ENCODE measurements at regions not wholly inside any gene's neighbourhood (a gene's known extent, or its start where the extent isn't known, plus 50 kb on each side); places are given as distances from the start of the nearest gene placed in this dataset.

DNA sequence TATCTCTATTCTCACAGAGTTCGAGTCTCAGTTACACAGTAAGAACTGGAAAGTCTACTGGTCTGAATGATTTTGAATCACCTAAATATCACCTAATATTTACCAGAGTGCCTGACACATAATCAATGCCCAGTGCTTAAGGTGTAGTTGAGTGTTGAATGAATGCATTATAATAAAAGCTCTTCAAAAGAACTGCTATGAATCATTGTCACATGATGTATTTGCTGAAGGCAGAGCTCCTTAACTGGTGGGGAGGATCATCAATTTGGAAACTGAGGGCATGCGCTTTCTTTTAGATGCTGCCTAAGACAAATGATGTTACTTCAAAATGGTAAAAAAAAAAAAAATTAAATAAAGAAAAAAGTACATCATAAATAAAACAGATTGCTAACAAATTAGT, 359.4 kb upstream of the KIF2B start:
- dilution Hi-C loops (cut with MboI; ENCODE audit: extremely low pct_ligation_motif_present, low sequenced_read_pairs) (no loop called here), intact Hi-C loops (cut with micrococcal nuclease) (loop anchor here (2.0 to 10.0 kb wide), 3 partner anchors 164 to 423 kb away; no protein-coding TSS in a partner anchor)
- Histone ChIP-seq H3K9me1 (replicated peaks; ENCODE audit: control insufficient read depth, extremely low read depth, insufficient read depth, low read length) (no peaks in the 10 kb centered on the region), H3K9ac (replicated peaks; ENCODE audit: extremely low read depth, insufficient read depth, low read length) (no peak overlapping the region), H2AFZ (ENCODE audit: low read depth, low read length) (no peak overlapping the region), H3K4me3 (replicated peaks in 1 of 3; ENCODE audit: insufficient read depth in 1 of 3, low read depth in 1 of 3, low read length in 3 of 3) (no peak overlapping the region), H3K79me2 (ENCODE audit: control insufficient read depth, insufficient read depth, low read length) (no peaks in the 10 kb centered on the region), H3K4me1 (ENCODE audit: control insufficient read depth, extremely low read depth, insufficient read depth, low read length) (peaks cover 6% of the 10 kb centered on the region), H4K20me1 (replicated peaks; ENCODE audit: control insufficient read depth, extremely low read depth, insufficient read depth, low read length) (no peaks in the 10 kb centered on the region), H3K4me2 (ENCODE audit: insufficient read depth, low read length) (no peak overlapping the region), H3K27ac (ENCODE audit: insufficient read depth, low read depth, low read length) (no peak overlapping the region), H3K27me3 (ENCODE audit: control insufficient read depth in 2 of 2, insufficient read depth in 2 of 2, low read length in 2 of 2) (no peaks in the 10 kb centered on the region), H3K9me3 (replicated peaks; ENCODE audit: control insufficient read depth, insufficient read depth, low read length) (no peaks in the 10 kb centered on the region), H3K36me3 (ENCODE audit: control insufficient read depth in 2 of 2, extremely low read depth in 1 of 2, insufficient read depth in 2 of 2, low read length in 2 of 2) (no peaks in the 10 kb centered on the region)
- TF ChIP-seq, protein P1, sequence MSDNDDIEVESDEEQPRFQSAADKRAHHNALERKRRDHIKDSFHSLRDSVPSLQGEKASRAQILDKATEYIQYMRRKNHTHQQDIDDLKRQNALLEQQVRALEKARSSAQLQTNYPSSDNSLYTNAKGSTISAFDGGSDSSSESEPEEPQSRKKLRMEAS (IDR thresholded peaks at IDR 0.05; ENCODE audit: insufficient read depth, insufficient read length), result no peak
- TF ChIP-seq MYC (IDR thresholded peaks at IDR 0.05; ENCODE audit: low read depth, low read length) (no peak), EZH2 (IDR thresholded peaks at IDR 0.05; ENCODE audit: borderline replicate concordance, low read depth, low read length, severe bottlenecking) (no peak), JUN (IDR thresholded peaks at IDR 0.05; ENCODE audit: borderline replicate concordance, insufficient read depth, insufficient read length, low read depth) (no peak), FOS (IDR thresholded peaks at IDR 0.05; ENCODE audit: borderline replicate concordance, insufficient read depth, low read length) (no peak), POLR2A (IDR thresholded peaks at IDR 0.05; ENCODE audit: low read depth, low read length) (no peak), GATA2 (IDR thresholded peaks at IDR 0.05; ENCODE audit: insufficient read depth, insufficient read length, low read depth, low read length) (no peak), POLR2AphosphoS5 (IDR thresholded peaks at IDR 0.05; ENCODE audit: insufficient read depth, low read depth, low read length) (no peak)
- TF ChIP-seq, protein P2, sequence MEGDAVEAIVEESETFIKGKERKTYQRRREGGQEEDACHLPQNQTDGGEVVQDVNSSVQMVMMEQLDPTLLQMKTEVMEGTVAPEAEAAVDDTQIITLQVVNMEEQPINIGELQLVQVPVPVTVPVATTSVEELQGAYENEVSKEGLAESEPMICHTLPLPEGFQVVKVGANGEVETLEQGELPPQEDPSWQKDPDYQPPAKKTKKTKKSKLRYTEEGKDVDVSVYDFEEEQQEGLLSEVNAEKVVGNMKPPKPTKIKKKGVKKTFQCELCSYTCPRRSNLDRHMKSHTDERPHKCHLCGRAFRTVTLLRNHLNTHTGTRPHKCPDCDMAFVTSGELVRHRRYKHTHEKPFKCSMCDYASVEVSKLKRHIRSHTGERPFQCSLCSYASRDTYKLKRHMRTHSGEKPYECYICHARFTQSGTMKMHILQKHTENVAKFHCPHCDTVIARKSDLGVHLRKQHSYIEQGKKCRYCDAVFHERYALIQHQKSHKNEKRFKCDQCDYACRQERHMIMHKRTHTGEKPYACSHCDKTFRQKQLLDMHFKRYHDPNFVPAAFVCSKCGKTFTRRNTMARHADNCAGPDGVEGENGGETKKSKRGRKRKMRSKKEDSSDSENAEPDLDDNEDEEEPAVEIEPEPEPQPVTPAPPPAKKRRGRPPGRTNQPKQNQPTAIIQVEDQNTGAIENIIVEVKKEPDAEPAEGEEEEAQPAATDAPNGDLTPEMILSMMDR (IDR thresholded peaks at IDR 0.05; ENCODE audit: extremely low read depth in 1 of 2, insufficient read depth in 1 of 2, low read depth in 1 of 2, low read length in 2 of 2), result no peak
- DNase-seq (ENCODE audit: low read depth, low spot score) (no peak), FAIRE-seq (no peak)
- BruUV-seq (replicated peaks), result no TSS peak
- CTCF ChIA-PET, result no interaction called here
- POLR2A ChIA-PET, result interaction anchor here (0.7 kb wide), 1 partner anchor 314 kb away, joined by 3 read pairs; no protein-coding TSS in a partner anchor
